ENCODE measurements at regions not wholly inside any gene's neighbourhood (a gene's known extent, or its start where the extent isn't known, plus 50 kb on each side); places are given as distances from the start of the nearest gene placed in this dataset.

DNA sequence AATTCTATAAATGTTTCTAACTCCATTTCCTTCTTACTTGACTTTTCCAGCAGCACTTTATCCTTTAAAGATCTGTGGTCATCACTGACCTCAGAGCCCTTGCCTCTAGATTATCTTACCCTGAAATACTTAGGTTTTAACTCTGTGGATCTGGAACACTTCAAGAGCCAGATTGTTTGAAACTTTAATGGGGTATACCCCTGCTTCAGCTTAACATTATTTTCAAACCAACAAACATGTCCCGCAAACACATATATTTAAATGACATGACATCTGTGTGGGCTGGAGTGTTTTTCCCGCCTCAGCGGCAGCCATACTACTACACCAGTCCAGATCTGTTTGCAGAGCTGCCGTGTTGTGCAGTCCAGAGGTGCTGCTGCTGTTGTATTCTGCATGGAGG is 252.0 kb upstream of the TPM1 start:
- no peak for DNase-seq

DNA sequence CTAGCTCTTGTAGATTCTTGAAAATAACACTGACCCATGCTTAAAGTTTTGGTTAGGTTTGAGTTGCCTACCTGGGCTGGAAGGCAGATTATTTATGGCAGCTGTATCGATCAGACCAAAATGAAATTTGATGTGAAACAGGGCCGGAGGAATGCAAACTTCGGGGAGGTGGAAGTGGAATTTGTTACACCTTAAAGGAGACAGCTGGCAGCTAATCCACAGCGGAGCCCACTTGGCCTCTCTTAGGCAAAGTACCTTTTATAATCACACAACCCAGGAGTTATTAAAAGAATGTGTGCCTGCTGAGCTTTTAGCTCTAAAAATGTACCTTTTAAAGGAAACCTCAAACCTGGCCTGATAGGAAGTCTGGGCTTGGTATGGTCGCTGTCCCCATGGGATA is 250.9 kb upstream of the TPM1 start:
- no peak for DNase-seq

DNA sequence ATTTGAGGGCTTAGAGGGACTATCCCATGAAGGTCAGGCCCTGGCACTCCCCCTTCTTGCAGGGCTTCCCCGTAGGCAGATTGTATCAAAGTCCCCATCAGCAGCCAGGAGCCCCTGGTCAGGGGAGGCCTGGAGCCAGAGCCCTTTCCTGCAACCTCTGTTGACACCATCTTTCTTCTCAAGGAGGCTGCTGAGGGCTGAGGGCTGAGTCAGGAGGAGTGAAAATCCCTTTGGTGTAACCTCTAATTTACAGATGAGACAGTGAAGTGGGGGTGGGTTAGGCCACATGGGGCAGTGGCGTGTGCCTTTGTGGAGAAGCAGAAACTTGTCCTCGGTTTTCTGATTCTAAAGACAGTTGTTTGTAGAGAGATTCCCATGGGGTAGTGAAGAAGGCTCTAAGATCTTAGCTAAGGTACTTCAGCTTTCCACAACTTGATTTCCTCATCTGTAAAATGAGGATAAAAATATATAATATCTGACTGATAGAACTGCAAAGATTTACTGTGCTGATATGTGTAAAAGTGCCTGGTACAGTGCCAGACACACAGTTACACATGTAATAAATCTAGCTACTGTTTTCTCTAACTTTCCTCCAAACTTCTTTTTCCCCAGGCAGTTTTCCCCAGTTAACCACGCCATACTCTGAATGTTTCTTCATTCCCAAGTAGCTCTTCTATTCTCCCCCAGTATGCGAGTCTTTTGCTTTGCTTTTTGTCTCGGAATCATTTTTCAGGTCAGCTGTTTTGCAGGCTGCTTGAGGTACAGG is 249.4 kb upstream of the TPM1 start:
- DNase-seq, result no peak

GRCh38 chr15:62793752-62794144 is 248.8 kb upstream of the TPM1 start:
- no peak for DNase-seq

- DNase-seq, result no peak
Observed at GRCh38 chr15:62795171-62795570, 247.4 kb upstream of the TPM1 start.

- no peak for DNase-seq
Observed at GRCh38 chr15:62795700-62796695, 246.5 kb upstream of the TPM1 start.

GRCh38 chr15:62797171-62797570 is 245.4 kb upstream of the TPM1 start:
- no peak for DNase-seq

DNA sequence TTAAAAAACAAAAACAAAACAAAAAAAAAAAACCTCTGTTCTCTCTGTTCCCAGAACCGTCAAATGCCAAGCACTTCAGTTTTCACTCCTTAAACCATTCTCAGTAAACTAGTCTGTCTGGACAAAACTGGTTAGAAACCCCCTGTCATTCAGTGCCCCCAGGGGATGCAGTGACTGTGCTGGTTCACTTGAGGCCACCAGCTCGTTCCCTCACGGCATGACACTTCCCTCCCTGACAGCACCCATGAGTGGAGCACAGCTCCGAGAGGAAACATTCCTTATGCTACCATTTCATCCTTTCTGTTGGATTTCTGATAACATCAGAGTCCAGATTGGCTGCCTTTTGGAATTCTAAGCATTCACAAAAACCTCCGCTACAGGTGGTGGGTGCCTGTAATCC is 244.0 kb upstream of the TPM1 start:
- DNase-seq, result no peak

DNA sequence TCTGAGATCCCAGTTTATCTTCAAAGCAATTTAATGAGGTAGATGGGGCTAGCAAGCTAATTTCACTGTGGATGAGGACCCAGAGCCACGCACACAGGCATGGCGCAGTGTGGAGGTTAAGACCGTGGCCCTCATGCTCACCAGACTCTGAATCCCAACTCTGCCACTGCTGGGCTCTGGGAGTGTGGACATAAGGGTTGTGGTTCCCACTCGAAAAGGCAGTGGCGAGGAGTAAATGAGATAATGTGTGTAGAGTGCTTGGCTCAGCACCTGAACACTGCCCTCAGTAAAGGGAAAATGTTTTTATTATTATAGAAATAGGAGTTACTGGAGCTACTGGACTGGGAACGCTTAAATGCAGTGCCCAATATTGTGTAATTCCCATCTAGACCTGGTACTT is 243.5 kb upstream of the TPM1 start:
- no peak for DNase-seq

DNA sequence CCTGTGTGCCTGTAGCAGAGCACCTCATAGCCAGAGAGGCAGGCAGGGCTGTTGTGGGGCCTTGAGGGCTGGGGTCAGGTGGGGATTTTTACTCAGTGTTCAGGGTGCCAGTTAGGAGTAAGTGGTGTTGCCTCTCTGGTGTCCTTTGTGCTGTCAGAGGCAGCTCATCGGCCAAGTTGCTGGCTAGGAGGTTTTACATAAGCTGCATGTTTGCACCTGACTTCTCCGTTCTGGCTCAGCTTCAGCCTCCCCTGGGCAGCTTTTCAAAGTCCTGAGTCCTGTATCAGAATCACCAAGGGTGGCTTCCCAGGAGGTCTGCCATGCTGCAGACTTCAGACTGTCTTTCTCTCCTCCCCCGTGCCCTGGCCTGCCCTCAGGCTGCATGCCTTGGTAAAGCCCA is 242.6 kb upstream of the TPM1 start:
- DNase-seq, result no peak

DNA sequence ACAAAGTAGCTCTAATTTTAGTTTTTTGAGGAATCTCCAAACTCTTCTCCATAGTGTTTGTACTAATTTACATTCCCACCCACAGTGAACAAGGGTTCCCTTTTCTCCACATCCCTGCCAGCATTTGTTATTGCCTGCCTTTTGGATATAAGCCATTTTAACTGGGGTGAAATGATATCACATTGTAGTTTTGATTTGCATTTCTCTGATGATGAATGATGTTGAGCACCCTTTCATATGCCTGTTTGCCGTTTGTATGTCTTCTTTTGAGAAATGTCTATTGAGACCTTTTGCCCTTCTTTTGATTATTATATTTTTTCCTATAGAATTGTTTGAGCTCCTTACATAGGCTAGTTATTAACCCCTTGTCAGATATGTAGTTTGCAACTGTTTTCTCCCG is 239.9 kb upstream of the TPM1 start:
- no peak for DNase-seq

DNA sequence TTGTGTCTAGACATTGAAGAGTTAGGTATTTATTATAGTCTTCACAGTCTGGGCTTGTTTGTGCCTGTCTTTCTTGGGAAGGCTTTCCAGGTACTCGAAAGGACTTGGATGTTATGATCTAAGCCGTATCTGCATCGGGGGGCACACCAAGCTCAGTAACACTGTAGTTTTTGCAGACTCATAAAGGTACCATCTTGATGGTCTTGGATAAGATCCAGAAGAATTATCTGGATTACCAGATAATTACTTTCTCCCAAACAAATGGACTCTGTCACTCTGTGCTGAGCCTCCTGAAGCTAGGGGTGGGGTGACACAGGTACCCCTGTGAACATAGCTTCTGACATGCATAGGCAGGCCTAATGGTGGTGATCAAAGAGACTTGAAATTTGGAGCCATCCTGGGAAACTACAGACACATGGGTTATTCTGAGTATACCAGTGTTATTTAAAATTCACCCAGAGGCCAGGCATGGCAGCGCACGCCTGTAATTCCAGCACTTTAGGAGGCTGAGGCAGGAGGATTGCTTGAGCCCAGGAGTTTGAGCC is 238.6 kb upstream of the TPM1 start:
- no peak for DNase-seq

DNA sequence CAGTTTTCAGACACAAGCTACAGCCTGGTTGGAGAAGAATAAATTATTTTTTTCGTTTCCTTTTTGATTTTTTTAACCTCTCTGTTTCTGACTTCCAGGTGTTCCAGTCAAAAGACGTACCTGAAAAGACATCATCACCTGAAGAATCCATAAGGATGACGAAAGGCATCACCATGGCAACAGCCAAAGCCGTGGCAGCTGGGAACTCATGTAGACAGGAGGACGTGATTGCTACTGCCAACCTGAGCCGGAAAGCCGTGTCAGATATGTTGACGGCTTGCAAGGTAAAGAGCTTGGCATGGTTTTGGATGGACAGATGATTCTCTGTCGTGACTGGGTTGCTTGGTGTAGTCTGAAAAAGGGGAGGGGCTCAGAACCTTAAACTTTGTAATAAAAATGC is 237.0 kb upstream of the TPM1 start:
- no peak for DNase-seq

DNA sequence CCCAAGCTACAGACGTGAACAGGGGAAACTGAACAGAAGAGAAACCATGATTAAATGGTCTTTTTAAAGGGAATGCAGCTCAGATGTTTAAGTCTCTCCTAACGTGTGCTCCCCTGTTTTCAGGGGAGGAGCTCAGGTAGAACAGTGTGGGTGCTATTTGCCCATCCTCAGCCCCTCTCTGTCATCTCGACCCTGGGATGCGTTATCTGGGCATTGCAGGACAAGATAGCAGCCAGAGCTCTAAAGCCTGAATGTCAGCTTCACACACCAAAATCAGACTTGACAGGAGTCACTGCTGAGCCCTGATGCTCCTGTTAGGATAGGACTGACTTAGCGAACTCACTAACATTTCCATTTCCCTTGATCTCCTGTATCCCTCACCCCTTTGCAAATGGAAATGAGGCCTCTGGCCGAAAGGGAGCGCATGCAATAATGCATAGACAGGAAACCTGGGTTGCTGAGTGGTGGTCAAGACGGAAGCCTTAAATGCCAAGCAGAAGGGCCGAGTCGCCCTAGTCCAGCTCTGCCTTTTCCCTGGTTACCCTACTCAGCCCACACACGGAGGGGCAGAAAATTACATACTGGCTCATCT is 234.9 kb upstream of the TPM1 start:
- no peak for DNase-seq

GRCh38 chr15:62809115-62809967 is 233.2 kb upstream of the TPM1 start:
- no peak for DNase-seq

DNA sequence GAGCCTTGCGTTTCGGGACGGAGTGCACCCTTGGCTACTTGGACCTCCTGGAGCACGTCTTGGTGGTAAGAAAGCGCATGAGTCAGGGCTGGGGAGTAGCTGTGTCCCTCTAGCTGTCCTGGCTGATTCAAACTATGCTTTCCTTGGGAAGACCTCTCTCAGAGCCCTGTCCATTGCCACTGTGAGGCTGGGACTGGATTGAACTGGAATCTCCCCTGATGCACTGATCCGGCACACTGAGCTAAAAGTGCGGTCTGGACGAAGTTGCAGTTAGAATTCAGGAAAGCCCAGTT is 232.6 kb upstream of the TPM1 start:
- DNase-seq, result no peak

DNA sequence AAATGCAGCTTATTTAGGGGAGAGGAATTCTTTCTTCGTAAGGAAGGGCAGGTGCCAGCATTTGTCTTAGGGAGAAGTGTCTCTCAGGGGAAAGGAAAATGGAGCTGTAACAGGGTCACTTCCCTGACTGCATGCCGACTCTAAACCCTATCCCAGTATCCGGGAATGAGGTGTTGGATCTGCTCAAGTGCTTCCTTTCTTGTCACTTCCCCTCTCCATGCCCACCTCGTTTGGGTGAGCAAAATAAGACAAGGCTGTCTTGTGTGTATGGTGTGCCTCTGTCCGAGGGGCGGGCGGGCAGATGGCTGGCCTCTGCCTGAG is 230.1 kb upstream of the TPM1 start:
- DNase-seq, result no peak

- DNase-seq, result no peak
Observed at GRCh38 chr15:62816342-62817069, 226.0 kb upstream of the TPM1 start.

DNA sequence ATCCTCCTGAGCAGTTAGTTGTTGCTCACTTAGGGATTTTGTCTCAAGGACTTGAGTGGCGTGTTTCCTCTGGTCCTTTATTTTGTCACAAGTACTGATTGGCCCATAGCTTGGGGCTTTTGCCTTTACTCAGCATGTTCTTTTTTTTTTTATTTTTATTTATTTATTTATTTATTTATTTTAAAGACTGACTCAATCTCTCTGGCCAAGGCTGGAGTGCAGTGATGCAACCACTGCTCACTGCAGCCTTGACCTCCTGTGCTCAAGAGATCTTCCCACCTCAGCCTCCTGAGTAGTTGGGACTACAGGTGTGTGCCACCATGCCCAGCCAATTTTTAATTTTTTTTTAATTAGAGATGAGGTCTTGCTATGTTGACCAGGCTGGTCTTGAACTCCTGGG is 223.9 kb upstream of the TPM1 start:
- no peak for DNase-seq

DNA sequence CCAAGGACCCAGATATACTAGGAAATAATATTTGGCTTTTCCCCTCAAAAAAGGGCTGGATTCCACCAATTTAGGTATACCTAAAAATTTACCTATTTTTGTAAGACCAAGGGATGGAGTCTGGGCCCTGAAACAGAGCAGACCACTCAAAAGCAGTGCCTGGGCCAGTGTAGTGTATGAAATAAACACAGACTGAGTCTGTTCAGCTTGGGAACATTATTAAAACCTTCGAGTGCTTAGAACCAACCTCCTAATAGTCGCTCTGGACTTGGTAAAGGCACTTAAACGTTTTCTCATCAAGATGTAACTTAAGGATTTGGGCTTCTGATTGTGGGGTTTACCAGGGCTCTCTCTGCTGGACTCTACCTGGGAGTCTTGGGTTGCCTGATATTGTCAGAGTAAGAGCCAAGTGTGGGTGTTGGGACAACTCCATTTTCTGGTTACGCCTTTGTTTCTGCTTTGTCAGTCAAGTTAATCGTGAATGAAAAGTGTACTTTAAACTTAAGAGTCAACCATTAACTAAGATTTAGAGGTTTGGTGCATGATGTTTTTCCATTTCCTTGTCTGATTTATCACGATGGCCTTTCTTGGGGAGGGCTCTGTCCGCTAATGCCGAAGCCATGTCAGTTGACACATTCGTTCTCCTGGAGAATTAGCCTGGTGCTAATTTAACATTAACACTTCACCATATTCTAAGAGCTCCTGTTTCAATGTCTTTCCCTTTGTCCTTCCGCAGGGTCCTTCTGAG is 221.0 kb upstream of the TPM1 start:
- DNase-seq, result no peak

DNA sequence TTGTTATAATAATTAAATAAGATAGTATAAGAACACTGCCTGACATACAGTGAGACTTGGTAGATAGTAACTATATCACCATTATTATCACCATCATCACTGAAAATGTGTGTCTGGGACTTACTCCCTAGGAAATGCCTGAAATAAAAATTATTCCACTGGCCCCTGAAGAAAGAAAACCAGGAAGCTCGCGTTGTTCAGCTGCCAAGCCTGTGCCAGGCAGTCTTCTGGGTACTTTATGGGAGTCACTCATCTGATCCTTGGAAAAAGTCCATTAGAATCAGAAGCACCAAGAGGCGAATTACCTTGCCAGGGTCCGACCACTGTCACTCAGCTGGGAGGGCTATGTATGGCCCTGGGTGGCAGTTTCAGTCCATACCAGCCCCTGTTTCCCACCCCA is 220.3 kb upstream of the TPM1 start:
- DNase-seq, result no peak
